Nephron progenitor cell (in vitro differentiated cells): ENCODE measurements at regions not wholly inside any gene's neighbourhood (a gene's known extent, or its start where the extent isn't known, plus 50 kb on each side); places are given as distances from the start of the nearest gene placed in this dataset.
"Not testable (repeated sequence)": the region's sequence is repeated elsewhere in the genome, so short reads cannot be mapped to it uniquely, and the experiment has no call there.

ENCODE experiments used
- DNase-seq: peaks from one replicate; pipeline ENCODE4 v3.0.0; 2021
- H3K27ac Mint-ChIP-seq: 2 replicates; pipeline ENCODE4 v1.8.0; 2021; ENCODE audit warnings: mild to moderate bottlenecking, moderate library complexity, mixed read lengths
- H3K27me3 Mint-ChIP-seq: 2 replicates; pipeline ENCODE4 v1.8.0; 2021; ENCODE audit warnings: mild to moderate bottlenecking, low read depth, mixed read lengths; ENCODE audit not compliant: poor library complexity
- H3K36me3 Mint-ChIP-seq: 2 replicates; pipeline ENCODE4 v1.8.0; 2021; ENCODE audit warnings: low read depth, mixed read lengths
- H3K4me1 Mint-ChIP-seq: 2 replicates; pipeline ENCODE4 v1.8.0; 2021; ENCODE audit warnings: mixed read lengths
- H3K4me3 Mint-ChIP-seq: 2 replicates; pipeline ENCODE4 v1.8.0; 2021; ENCODE audit warnings: mild to moderate bottlenecking, moderate library complexity, mixed read lengths
- H3K9me3 Mint-ChIP-seq: 2 replicates; pipeline ENCODE4 v1.8.0; 2021; ENCODE audit warnings: mild to moderate bottlenecking, moderate library complexity, mixed read lengths
- TF ChIP-seq, protein P1 (sequence below): fragments of 200-600 bp; sonication (generic); IDR thresholded peaks from 2 replicates; pipeline ENCODE4 v1.5.0; 2021; ENCODE audit warnings: antibody characterized with exemption

- not testable (repeated sequence) for H3K27ac Mint-ChIP-seq, H3K36me3 Mint-ChIP-seq, H3K9me3 Mint-ChIP-seq
- DNase-seq, result peak; percentile 88
- peaks cover 24% of the 10 kb centered on the region for H3K4me1 Mint-ChIP-seq
- peak overlapping the region; percentile 72 for H3K4me3 Mint-ChIP-seq
- TF ChIP-seq, protein P1, sequence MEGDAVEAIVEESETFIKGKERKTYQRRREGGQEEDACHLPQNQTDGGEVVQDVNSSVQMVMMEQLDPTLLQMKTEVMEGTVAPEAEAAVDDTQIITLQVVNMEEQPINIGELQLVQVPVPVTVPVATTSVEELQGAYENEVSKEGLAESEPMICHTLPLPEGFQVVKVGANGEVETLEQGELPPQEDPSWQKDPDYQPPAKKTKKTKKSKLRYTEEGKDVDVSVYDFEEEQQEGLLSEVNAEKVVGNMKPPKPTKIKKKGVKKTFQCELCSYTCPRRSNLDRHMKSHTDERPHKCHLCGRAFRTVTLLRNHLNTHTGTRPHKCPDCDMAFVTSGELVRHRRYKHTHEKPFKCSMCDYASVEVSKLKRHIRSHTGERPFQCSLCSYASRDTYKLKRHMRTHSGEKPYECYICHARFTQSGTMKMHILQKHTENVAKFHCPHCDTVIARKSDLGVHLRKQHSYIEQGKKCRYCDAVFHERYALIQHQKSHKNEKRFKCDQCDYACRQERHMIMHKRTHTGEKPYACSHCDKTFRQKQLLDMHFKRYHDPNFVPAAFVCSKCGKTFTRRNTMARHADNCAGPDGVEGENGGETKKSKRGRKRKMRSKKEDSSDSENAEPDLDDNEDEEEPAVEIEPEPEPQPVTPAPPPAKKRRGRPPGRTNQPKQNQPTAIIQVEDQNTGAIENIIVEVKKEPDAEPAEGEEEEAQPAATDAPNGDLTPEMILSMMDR, result peak; percentile 42
- peaks cover 63% of the 10 kb centered on the region for H3K27me3 Mint-ChIP-seq
Measured at GRCh38 chr12:8396225-8397071, 59.3 kb upstream of the CLEC6A start.

DNA sequence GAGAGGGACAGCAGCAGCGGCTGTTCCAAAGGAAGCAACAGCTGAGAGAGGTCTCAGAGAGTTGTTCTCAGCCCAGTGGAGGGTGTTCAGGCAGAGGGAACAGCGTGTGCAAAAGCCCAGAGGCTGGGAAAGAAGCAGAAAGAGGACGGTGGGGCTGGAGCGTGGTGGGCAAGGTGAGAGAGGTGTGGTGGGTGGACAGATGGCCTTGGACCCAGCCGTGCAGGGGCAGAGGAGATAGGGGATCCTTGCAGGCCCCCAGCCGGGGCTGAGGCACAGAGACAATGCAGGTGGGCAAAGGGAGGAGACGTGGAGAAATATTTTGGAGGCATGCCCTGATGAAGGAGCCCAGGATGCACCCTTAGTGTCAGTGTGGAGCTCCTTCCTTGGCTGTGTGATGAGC lies 58.4 kb upstream of the CLEC6A start:
- not testable (repeated sequence) for H3K9me3 Mint-ChIP-seq, DNase-seq, H3K4me3 Mint-ChIP-seq

DNA sequence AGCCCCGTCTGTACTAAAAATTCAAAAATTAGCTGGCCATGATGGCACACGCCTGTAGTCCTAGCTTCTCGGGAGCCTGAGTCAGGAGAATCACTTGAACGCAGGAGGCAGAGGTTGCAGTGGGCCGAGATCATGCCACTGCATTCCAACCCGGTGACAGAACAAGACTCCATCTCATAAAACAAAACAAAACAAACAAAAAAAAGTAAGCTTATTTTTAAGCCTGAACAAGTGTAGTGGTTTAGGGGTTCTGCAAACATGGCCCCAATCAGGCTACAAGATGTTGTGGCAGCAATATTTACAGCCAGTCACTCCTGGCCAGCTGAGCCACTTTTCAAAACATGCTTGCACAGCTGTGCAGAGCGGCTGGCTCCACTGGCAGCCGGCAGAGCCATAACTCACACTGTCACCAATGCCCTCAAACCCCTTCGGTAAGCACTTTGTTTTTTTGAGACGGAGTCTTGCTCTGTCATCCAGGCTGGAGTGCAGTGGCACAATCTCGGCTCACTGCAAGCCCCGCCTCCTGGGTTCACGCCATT lies 56.2 kb upstream of the CLEC6A start:
- H3K27ac Mint-ChIP-seq, H3K36me3 Mint-ChIP-seq, H3K9me3 Mint-ChIP-seq, H3K4me3 Mint-ChIP-seq: not testable (repeated sequence)
- Mint-ChIP-seq H3K27me3 (peaks cover 38% of the 10 kb centered on the region), H3K4me1 (peaks cover 24% of the 10 kb centered on the region)
- peak; percentile 28 for DNase-seq

More for the DNA sequence above, 58.4 kb upstream of the CLEC6A start:
- H3K4me1 Mint-ChIP-seq, result peaks cover 24% of the 10 kb centered on the region
- H3K36me3 Mint-ChIP-seq, H3K27ac Mint-ChIP-seq: not testable (repeated sequence)
- H3K27me3 Mint-ChIP-seq, result peaks cover 56% of the 10 kb centered on the region

DNA sequence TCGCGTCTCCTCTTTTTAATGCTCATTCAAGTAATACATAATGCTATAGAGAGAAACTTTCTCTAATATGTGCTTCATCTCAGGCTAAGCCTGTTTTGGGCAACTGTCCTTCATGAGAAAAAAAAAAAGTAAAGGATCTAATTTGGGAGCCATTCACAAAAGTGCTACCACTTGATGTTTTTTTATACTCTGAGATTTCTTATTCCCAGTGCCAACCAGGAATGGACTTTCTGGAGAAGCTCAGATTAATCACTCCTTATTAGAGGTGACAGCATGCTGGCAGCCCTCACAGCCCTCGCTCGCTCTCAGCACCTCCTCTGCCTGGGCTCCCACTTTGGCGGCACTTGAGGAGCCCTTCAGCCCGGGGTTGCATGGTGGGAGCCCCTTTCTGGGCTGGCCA lies 51.9 kb upstream of the CLEC6A start:
- not testable (repeated sequence) for H3K4me3 Mint-ChIP-seq, H3K36me3 Mint-ChIP-seq

DNA sequence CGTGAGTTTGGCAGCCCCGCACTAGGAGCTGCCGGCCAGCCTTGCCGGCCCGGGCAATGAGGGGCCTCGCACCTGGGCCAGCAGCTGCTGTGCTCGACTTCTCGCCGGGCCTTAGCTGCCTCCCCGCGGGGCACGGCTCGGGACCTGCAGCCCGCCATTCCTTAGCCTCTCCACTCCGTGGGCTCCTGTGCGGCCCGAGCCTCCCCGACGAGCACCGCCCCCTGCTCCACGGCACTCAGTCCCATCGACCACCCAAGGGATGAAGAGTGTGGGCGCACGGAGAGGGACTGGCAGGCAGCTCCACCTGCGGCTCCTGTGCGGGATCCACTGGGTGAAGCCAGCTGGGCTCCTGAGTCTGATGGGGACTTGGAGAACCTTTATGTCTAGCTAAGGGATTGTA lies 51.4 kb upstream of the CLEC6A start:
- Mint-ChIP-seq H3K4me1 (peaks cover 14% of the 10 kb centered on the region), H3K27me3 (peaks cover 13% of the 10 kb centered on the region), H3K9me3 (peaks cover 13% of the 10 kb centered on the region)
- not testable (repeated sequence) for H3K36me3 Mint-ChIP-seq, H3K4me3 Mint-ChIP-seq, H3K27ac Mint-ChIP-seq, DNase-seq

More for the DNA sequence above, 51.9 kb upstream of the CLEC6A start:
- Mint-ChIP-seq H3K4me1 (peaks cover 19% of the 10 kb centered on the region), H3K27me3 (peaks cover 13% of the 10 kb centered on the region), H3K9me3 (peaks cover 13% of the 10 kb centered on the region)
- H3K27ac Mint-ChIP-seq, DNase-seq: not testable (repeated sequence)
